ENCODE measurements at regions not wholly inside any gene's neighbourhood (a gene's known extent, or its start where the extent isn't known, plus 50 kb on each side); places are given as distances from the start of the nearest gene placed in this dataset.
"Not testable (repeated sequence)": the region's sequence is repeated elsewhere in the genome, so short reads cannot be mapped to it uniquely, and the experiment has no call there.

- DNase-seq (ENCODE audit: low read depth) = no peak
Measured at GRCh38 chr2:64795024-64795592, 141.4 kb upstream of the SERTAD2 start.

GRCh38 chr2:64796926-64797325 lies 143.2 kb upstream of the SERTAD2 start:
- no peak for DNase-seq (ENCODE audit: low read depth)

DNA sequence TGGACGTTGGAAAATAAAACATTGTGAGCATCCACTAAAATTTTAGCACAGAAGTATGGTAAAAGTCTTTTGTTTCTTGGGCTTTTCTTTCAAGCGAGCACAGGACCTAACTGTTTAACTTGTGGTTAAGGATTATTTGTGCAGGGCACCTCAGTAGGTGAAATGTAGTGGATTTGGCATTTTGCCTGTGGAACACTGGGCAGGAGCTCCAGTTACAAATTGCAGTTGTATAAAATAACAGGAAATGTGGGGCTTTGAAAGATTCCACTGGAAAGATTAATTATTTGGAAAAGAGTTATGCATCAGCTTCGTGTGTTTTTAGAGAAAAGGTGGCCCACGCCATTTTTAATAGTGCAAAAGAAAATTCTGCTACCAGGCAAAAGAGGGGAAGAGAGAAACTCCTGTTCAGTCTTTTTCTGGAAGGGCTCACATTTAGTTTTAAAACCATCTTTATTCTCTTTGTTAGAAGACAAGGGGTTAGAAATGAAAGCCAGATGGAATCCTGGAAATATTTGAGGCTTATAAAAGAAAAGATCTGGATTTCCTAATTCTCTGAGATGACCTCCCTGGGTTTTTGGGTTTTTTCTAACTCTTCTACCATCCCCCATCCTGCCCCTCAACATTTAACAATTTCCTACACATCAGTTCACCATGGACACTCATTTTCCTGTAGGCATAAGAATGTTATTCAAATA lies 144.3 kb upstream of the SERTAD2 start:
- DNase-seq (ENCODE audit: low read depth) = peak; percentile 78

DNA sequence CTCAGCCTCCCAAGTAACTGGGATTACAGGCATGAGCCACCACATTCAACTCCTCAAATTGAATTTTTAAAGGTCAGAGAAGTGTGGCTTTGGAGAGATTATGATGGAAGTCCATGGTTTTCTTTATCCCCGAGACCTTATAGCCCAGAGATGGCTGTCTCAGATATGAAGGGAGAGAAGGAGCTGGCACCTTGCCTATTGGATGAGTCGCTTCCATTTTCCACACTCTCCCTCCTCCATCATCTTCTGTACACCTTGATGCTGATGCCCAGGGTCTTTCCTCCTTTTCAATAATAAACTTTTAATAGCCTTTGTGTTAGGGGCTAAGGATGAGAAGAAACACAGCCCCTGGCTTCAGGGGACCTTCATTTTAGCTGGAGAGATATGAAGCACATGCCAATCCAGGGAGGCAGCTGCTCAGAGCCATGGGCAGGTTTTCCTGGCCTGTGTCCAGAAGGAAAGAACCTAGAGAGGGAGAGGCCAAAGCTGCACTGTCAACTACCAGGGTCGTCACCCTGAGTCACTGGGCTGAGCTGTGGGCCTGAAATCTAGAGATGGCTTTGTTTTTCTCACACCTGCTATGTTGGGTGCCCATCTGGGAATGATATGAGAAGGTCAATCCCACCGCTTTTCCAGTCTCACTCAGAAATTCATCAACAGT lies 146.0 kb upstream of the SERTAD2 start:
- DNase-seq (ENCODE audit: low read depth) = peak; percentile 66

DNA sequence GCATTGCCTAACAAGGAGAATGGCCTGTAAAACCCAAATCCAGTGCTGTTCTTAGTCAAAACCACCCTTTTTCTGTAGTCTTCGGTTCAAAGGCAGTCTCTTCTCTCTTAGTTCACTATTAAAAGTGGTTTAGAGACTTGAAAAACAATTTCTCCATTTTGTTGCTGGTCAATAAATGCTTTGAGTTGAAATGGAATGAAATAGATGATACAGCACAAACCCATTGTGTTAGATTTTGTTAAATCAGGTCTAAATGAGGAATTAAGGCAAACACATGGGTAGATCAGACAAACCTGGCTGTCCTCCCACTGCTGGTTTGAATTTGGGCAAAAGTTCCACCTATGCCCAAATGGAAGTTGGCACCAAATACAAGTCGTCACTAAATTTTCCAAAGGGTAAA lies 150.1 kb upstream of the SERTAD2 start:
- DNase-seq (ENCODE audit: low read depth) = no peak

DNA sequence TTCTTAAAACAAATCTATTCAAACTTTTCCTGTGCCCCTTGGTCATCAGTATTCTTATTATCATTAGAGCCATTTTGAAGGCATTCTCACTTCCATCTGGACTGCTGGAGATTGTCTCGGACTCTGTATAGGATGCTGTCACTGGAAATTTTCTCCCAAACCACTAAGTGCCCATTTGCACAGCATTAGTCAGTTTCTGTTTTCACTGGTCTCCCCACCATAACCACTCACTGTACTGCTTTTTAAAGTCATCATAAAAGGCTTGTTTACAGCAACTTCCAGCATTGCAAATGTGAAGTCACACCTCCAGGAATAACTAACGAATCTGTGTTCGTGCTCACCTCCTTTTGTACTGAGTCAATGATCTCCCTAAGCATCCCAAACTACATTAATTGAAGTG lies 150.9 kb upstream of the SERTAD2 start:
- peak; percentile 48 for DNase-seq (ENCODE audit: low read depth)

GRCh38 chr2:64807417-64807816 lies 153.7 kb upstream of the SERTAD2 start:
- DNase-seq (ENCODE audit: low read depth) = peak; percentile 100

DNA sequence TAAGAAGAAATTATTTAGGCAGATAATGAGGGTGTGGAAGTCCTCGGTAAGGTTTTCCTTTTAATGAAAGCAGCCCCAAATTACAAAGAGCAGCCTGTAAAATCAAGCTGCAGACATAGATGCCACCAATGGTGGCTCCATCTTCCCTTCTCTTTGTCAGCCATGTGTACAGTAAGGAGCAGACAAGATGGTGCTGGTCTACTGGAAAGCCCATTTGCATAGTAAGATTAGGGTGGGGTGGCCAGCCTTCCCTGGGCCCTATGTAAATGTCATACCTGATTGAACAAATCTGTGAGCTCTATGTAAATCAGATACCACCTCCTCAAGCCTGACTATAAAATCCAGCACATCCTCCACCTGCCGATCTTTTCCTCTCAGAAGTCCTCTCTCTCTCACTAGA lies 154.4 kb upstream of the SERTAD2 start:
- DNase-seq (ENCODE audit: low read depth) = no peak

DNA sequence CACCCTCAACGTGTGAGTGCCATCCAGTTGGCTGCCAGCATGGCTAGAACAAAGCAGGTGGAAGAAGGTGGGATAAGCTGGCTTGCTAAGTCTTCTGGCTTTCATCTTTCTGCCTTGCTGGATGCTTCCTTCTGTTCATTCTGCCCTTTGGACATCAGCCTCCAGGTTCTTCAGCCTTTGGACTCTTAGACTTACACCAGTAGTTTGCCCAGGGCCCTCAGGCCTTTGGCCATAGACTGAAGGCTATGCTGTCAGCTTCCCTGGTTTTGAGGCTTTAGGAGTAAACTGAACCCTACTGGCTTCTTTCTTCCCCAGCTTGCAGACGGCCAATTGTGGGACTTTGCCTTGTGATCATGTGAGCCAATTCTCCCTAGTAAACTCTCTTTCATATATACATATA lies 155.0 kb upstream of the SERTAD2 start:
- DNase-seq (ENCODE audit: low read depth) = no peak

GRCh38 chr2:64809216-64809615 lies 155.5 kb upstream of the SERTAD2 start:
- no peak for DNase-seq (ENCODE audit: low read depth)

GRCh38 chr2:64812285-64812684 lies 158.6 kb upstream of the SERTAD2 start:
- no peak for DNase-seq (ENCODE audit: low read depth)

GRCh38 chr2:64814007-64814406 lies 160.3 kb upstream of the SERTAD2 start:
- DNase-seq (ENCODE audit: low read depth) = no peak

GRCh38 chr2:64816526-64816925 lies 162.8 kb upstream of the SERTAD2 start:
- not testable (repeated sequence) for DNase-seq (ENCODE audit: low read depth)

DNA sequence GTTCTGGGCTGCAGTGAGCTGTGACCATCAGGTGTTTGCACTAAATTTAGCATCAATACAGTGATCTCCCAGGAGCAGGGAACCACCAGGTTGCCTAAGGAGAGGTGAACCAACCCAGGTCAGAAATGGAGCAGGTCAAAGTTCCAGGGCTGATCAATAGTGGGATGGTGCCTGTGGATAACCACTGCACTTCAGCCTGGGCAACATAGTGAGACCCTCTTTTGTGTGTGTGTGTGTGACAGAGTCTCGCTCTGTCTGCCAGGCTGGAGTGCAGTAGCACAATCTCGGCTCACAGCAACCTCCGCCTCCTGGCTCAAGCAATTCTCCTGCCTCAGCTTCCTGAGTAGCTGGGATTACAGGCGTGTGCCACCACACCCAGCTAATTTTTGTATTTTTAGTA lies 163.7 kb upstream of the SERTAD2 start:
- no peak for DNase-seq (ENCODE audit: low read depth)

GRCh38 chr2:64818664-64819060 lies 164.9 kb upstream of the SERTAD2 start:
- no peak for DNase-seq (ENCODE audit: low read depth)

DNA sequence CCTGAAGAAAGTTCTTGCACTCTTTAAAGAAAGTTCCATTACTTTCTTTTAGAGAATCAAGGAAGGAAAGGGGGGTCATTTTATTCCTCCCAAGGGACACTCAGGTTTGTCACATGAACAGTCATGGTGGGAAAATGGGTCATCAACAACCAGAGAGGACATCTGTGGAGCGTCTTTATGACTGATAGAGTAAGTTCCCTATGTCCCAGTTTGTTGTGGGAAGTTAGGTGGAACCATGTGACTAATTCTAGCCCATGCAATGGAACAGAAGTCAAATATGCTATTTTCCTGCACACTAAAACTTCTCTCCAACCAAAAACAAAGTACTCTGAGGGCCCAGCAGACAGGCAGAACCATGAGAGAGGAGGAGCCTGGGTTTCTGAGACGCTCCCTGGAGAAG lies 165.6 kb upstream of the SERTAD2 start:
- DNase-seq (ENCODE audit: low read depth) = no peak

DNA sequence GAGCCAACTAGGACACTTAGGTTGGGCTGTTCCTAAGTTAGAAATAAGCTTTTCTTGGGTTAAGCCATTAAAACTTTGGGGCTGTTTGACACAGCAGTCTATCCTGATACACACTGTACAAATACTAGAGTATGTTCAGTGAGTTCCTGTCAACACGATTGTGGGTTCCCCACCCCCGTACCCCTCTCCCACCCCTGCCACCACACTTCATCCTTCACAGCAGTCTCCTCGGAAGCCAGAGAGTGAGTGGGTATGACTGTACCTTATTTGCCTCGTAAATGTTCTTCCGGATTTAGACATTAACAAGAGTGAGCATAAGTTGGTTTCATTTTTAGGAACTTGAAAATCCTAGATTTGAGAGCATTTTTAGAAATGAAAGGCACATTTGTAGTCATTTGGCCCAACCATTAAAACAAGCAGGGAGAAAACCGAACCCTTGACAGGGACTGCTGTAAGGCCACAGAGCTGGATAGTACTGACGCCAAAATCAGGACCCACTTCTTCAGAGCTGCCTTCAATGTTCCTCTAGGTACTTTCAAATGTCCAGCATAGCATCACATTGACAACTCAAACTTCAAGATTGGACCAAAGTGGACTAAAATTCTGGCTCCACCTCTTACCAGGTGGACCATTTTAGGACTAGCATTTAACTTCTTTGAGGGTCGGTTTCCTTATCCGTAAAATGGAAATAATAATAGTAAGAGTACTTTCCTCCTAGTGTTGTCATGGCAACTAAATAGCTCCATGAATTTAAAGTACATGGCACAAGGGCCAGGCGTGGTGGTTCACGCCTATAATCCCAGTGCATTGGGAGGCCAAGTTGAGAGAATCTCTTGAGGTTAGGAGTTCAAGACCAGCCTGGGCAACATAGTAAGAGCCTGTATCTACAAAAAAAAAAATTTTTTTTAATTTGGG lies 166.3 kb upstream of the SERTAD2 start:
- DNase-seq (ENCODE audit: low read depth) = no peak

GRCh38 chr2:64820901-64821300 lies 167.2 kb upstream of the SERTAD2 start:
- no peak for DNase-seq (ENCODE audit: low read depth)

- no peak for DNase-seq (ENCODE audit: low read depth)
Measured at GRCh38 chr2:64823794-64824193, 165.4 kb upstream of the SLC1A4 start.

GRCh38 chr2:64825831-64826491 lies 163.2 kb upstream of the SLC1A4 start:
- DNase-seq (ENCODE audit: low read depth) = no peak

- DNase-seq (ENCODE audit: low read depth) = no peak
Measured at GRCh38 chr2:64826703-64827102, 162.5 kb upstream of the SLC1A4 start.

DNA sequence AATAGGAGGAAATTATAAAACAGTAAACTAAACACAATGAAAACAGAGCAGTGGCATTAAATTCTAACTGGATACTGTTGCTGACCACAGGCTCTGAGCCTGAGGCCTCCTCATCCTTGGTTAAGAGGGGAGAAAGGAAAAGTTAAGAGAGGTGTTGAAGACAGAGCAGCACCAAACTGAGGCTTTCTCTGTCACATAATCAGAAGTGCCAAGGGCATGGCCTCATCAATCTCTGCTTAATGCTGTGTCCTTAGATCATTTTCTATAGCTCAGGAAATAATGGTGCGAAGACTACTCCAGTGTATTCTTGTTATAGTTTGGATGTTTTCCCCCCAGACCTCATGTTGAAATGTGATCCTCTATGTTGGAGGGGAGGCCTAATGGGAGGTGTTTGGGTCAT lies 160.9 kb upstream of the SLC1A4 start:
- DNase-seq (ENCODE audit: low read depth) = no peak
